ENCODE measurements at regions not wholly inside any gene's neighbourhood (a gene's known extent, or its start where the extent isn't known, plus 50 kb on each side); places are given as distances from the start of the nearest gene placed in this dataset.

- no peak for TF ChIP-seq POLR2A (IDR thresholded peaks at IDR 0.05)
- no peak for TF ChIP-seq CTCF (IDR thresholded peaks at IDR 0.05)
- TF ChIP-seq POLR2AphosphoS5 (IDR thresholded peaks at IDR 0.05): no peak
Measured at GRCh38 chr3:81161100-81161499, 600.3 kb downstream of the GBE1 start.

Measured in prostate gland (tissue), 2 donors.